ENCODE measurements at regions not wholly inside any gene's neighbourhood (a gene's known extent, or its start where the extent isn't known, plus 50 kb on each side); places are given as distances from the start of the nearest gene placed in this dataset.

DNA sequence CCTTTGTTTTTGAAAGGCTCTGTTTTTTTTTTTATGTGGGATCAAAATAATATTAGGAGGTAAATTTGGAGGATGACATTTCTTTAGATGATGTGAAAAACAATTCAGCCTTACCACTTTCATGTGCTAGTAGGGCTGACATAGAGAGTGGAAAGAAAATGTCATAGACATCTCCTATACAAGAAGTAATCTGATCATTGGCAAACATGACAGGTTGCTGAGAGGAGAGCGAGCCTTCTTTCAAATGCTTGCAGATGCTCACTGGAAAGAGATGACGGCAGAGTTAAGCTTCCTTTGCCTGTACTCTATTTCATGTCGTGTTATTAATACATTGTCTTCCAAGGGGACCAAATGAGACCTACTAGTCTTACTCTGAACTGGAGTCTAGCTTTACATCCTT, 160.1 kb upstream of the DAP start:
- Mint-ChIP-seq H3K36me3 (ENCODE audit: low read depth) (no peaks in the 10 kb centered on the region), H3K4me1 (peaks cover 13% of the 10 kb centered on the region), H3K27ac (no peak overlapping the region), H3K9me3 (peaks cover 11% of the 10 kb centered on the region), H3K27me3 (ENCODE audit: low read depth, poor library complexity) (peaks cover 4% of the 10 kb centered on the region), H3K4me3 (no peak overlapping the region)
- TF ChIP-seq, protein P1, sequence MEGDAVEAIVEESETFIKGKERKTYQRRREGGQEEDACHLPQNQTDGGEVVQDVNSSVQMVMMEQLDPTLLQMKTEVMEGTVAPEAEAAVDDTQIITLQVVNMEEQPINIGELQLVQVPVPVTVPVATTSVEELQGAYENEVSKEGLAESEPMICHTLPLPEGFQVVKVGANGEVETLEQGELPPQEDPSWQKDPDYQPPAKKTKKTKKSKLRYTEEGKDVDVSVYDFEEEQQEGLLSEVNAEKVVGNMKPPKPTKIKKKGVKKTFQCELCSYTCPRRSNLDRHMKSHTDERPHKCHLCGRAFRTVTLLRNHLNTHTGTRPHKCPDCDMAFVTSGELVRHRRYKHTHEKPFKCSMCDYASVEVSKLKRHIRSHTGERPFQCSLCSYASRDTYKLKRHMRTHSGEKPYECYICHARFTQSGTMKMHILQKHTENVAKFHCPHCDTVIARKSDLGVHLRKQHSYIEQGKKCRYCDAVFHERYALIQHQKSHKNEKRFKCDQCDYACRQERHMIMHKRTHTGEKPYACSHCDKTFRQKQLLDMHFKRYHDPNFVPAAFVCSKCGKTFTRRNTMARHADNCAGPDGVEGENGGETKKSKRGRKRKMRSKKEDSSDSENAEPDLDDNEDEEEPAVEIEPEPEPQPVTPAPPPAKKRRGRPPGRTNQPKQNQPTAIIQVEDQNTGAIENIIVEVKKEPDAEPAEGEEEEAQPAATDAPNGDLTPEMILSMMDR (IDR thresholded peaks at IDR 0.05), result no peak
- DNase-seq, result no peak

DNA sequence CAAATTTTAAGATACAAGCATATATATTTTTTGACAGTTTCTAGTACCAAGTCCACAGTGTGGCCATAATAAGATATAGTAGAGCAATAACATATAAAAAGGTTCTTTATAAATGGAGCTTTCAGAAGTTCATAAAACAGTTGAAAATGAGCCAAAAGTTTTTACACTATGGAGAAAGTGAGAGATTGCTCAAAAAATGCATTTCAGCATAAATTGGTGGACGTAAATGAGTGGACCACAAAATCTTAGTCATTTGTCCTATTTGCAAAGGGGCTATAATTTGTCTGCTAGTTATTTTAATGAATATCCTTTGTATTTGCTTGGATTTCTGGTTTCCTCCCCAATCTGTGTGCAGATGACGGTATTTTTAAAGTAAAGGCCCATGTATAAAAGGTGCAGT, 159.4 kb upstream of the DAP start:
- DNase-seq, result no peak
- Mint-ChIP-seq H3K36me3 (ENCODE audit: low read depth) (no peaks in the 10 kb centered on the region), H3K27ac (no peak overlapping the region), H3K9me3 (peaks cover 3% of the 10 kb centered on the region), H3K4me3 (no peak overlapping the region), H3K27me3 (ENCODE audit: low read depth, poor library complexity) (peaks cover 8% of the 10 kb centered on the region), H3K4me1 (peaks cover 13% of the 10 kb centered on the region)
- TF ChIP-seq, protein P1 (IDR thresholded peaks at IDR 0.05), result no peak

DNA sequence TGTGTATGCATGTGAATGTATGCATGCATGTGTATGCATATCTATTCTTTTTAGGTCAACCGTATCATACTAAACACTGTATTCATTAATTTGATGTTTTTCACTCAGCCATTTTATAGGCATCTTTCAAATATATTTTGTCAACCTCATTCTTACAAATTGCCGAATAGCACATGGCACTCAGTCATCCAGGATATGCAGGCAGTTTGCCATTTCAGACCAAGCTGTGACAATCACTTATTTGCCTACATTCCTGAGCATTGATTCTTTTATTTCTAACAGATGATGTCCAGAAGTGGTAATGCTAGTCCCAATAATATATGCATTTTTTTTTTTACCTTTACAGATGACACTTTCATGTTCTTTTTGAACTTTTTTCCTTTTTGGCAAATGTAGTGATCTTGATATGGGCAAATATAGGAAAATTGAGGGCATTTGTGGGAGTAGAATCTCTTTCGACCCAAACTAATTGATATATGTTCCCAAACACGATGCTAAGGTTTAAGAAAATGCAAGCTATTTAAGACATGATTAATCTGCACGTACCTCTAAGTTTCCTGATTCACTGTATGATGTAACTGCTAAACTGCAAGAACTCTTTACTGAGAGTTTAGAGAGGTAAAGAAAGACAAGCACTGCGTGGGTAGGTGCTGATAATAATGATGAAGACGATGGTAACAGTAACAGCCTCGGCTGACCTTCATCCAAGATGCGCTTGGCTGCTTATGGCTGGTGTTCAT, 153.9 kb upstream of the DAP start:
- Mint-ChIP-seq H3K4me1 (peaks cover 13% of the 10 kb centered on the region), H3K27me3 (ENCODE audit: low read depth, poor library complexity) (peaks cover 12% of the 10 kb centered on the region), H3K36me3 (ENCODE audit: low read depth) (no peaks in the 10 kb centered on the region), H3K9me3 (no peaks in the 10 kb centered on the region), H3K4me3 (no peak overlapping the region), H3K27ac (no peak overlapping the region)
- TF ChIP-seq, protein P1 (IDR thresholded peaks at IDR 0.05), result no peak
- DNase-seq, result no peak

DNA sequence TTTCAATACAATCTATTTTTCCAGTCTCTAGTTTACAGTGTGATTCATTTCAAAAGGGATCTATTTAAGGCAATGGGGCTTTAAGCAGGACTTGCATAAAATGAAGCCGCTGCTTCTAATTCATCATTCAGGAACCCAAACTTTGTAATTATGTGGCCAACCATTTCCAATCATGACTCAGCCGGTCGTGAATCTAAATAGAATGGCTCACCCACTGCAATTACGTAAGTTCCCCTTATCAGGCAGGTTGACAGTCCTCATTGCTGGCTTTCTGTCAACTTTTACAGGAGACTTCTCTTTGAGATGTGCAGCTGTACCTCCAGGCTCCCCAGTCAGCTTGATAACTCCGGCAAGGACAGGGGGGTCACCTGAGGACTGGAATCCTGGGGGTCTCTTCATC, 152.8 kb upstream of the DAP start:
- Mint-ChIP-seq H3K9me3 (no peaks in the 10 kb centered on the region), H3K27me3 (ENCODE audit: low read depth, poor library complexity) (peaks cover 12% of the 10 kb centered on the region), H3K4me3 (no peak overlapping the region), H3K36me3 (ENCODE audit: low read depth) (no peaks in the 10 kb centered on the region), H3K4me1 (peaks cover 4% of the 10 kb centered on the region), H3K27ac (no peak overlapping the region)
- no peak for DNase-seq
- TF ChIP-seq, protein P1 (IDR thresholded peaks at IDR 0.05), result no peak

DNA sequence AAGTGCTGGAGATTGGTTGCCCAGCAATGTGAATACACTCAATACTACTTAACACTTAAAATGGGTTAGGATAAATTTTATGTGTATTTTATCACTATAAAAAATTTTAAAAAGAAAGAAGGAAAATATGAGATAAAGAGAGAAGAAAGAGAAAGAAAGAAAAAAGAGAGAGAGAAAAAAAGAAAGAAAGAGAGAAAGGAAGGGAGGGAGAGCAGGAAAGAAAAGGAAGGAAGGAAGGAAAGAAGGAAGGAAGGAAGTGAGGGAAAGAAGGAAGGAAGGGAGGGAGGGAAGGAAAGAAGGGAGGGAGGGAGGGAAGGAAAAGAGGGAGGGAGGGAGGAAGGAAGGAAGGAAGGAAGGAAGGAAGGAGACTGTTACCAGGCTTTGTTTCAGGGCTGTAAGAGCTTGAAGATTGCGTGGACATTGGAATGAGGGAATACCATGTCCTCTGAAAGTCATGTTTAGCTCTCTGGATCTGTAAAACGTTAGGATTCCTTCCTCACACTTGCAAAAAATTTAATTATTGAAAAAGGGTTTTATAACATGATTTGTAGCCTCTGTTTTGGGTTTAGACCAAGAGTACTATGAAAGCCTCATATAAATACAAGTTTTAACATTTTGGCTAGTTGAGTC, 152.3 kb upstream of the DAP start:
- H3K4me3 Mint-ChIP-seq, result no peak overlapping the region
- peaks cover 12% of the 10 kb centered on the region for H3K27me3 Mint-ChIP-seq (ENCODE audit: low read depth, poor library complexity)
- H3K36me3 Mint-ChIP-seq (ENCODE audit: low read depth), result no peaks in the 10 kb centered on the region
- no peaks in the 10 kb centered on the region for H3K9me3 Mint-ChIP-seq
- TF ChIP-seq, protein P1 (IDR thresholded peaks at IDR 0.05), result no peak
- H3K4me1 Mint-ChIP-seq, result no peaks in the 10 kb centered on the region
- no peak for DNase-seq
- H3K27ac Mint-ChIP-seq, result no peak overlapping the region

DNA sequence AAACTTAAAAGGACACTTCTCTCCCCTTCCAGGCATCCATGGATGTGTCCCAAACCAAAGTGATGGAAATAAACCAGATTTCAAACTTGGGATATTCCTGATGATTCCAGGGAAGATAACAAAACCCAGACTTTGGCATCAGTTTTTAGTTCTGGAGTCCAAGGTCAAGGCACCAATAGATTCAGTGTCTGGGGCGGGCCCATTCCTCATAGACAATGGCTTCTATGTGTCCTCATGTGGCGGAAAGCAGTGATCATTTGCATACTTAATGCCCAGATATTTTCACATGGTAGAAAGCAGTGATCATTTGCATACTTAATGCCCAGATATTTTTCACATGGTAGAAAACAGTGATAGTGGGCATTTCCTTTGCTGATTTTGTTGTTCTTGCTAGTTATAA, 151.4 kb upstream of the DAP start:
- Mint-ChIP-seq H3K27ac (no peak overlapping the region), H3K4me3 (no peak overlapping the region), H3K36me3 (ENCODE audit: low read depth) (no peaks in the 10 kb centered on the region), H3K4me1 (no peaks in the 10 kb centered on the region), H3K27me3 (ENCODE audit: low read depth, poor library complexity) (peaks cover 12% of the 10 kb centered on the region), H3K9me3 (no peaks in the 10 kb centered on the region)
- no peak for DNase-seq
- TF ChIP-seq, protein P1 (IDR thresholded peaks at IDR 0.05), result no peak
